Mesodermal cell (in vitro differentiated cells): ENCODE measurements at regions not wholly inside any gene's neighbourhood (a gene's known extent, or its start where the extent isn't known, plus 50 kb on each side); places are given as distances from the start of the nearest gene placed in this dataset.

ENCODE experiments used
- H3K27ac ChIP-seq: 2 replicates; pipeline ENCODE4 v1.7.0; 2013; ENCODE audit warnings: mild to moderate bottlenecking, low read depth, low read length, moderate library complexity; ENCODE audit not compliant: severe bottlenecking
- H3K36me3 ChIP-seq: 2 replicates; pipeline ENCODE4 v1.7.1; 2013; ENCODE audit warnings: mild to moderate bottlenecking, low read length, moderate library complexity; ENCODE audit not compliant: control insufficient read depth, insufficient read depth
- H3K4me1 ChIP-seq: one replicate; pipeline ENCODE4 v1.7.1; 2013; ENCODE audit warnings: mild to moderate bottlenecking, low read length; ENCODE audit not compliant: insufficient read depth, control insufficient read depth, poor library complexity, severe bottlenecking
- H3K4me3 ChIP-seq: 2 replicates; pipeline ENCODE4 v1.7.0; 2013; ENCODE audit warnings: low read length, control low read depth, mild to moderate bottlenecking; ENCODE audit not compliant: insufficient read depth, poor library complexity, severe bottlenecking; ENCODE audit errors: extremely low read depth
- H3K9me3 ChIP-seq: 2 replicates; pipeline ENCODE4 v1.7.1; 2013; ENCODE audit warnings: mild to moderate bottlenecking, low read length, moderate library complexity; ENCODE audit not compliant: control insufficient read depth
- whole genome bisulfite sequencing, 2 experiments: methylation state at CpG; one replicate each; pipeline ENCODE4 v1.1.5; 2013; ENCODE audit warnings: missing lambda C conversion rate in 2 of 2; ENCODE audit not compliant: insufficient coverage in 2 of 2; 5-methylcytosine and 5-hydroxymethylcytosine counted together

GRCh38 chr21:28247454-28248020 lies 745.1 kb downstream of the LTN1 start:
- Histone ChIP-seq H3K36me3 (no peaks in the 10 kb centered on the region), H3K4me1 (no peaks in the 10 kb centered on the region), H3K4me3 (no peak overlapping the region), H3K9me3 (no peaks in the 10 kb centered on the region), H3K27ac (no peak overlapping the region)
- 97 to 100% methylated on average over 3 of the region's 4 CpGs for WGBS, 2 experiments

DNA sequence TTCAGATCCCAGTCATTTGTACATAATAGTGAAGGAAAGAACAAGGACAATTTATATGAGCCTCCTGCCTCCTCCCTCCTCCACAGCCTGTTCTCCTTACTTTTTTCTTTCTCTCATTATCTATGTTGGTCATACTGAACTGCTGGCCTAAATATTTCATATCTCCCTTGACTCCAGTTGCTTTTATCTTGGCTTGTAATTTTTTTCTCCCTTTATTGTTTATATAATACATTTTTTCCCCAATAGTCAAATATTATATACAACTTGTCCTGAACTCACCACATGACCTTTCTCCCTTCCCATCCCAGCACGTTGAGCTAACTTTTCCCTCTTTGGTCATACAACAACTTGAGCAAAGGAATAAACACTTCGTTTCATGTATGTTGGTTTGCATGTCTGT lies 752.1 kb downstream of the LTN1 start:
- Histone ChIP-seq H3K4me3 (no peak overlapping the region), H3K4me1 (no peaks in the 10 kb centered on the region), H3K36me3 (no peaks in the 10 kb centered on the region), H3K27ac (no peak overlapping the region), H3K9me3 (no peaks in the 10 kb centered on the region)
- 86 to 92% methylated on average over 1 to 2 of the region's 2 CpGs for WGBS, 2 experiments

GRCh38 chr21:28239340-28239739 lies 753.3 kb downstream of the LTN1 start:
- Histone ChIP-seq H3K9me3 (no peaks in the 10 kb centered on the region), H3K36me3 (no peaks in the 10 kb centered on the region), H3K4me3 (no peak overlapping the region), H3K27ac (no peak overlapping the region), H3K4me1 (no peaks in the 10 kb centered on the region)
- WGBS, 2 experiments, result 77 to 92% methylated on average over 2 of the region's 2 CpGs

DNA sequence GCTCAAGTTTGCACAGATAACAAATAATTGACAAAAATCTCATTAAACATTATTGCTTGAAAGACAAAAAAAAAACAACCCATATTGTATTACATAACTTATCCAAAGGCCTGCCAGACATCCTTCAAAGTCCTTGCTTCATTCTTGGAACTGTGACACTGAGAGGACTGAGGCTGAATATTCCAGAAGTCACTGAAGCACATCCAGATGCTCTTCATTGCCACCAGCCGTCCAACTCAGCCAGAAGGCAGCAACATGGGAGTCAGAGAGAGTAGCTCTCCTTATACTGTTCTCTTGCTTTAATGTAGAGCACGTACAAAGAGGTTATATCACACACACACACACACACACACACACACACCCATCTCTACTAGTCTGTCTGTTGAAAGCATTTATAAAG lies 755.0 kb downstream of the LTN1 start:
- H3K36me3 ChIP-seq, result no peaks in the 10 kb centered on the region
- no peaks in the 10 kb centered on the region for H3K4me1 ChIP-seq
- WGBS, 2 experiments, result 100% methylated on average over 1 of the region's 2 CpGs; no CpG with 5 or more reads in 1 of the 2 experiments
- H3K27ac ChIP-seq, result no peak overlapping the region
- no peaks in the 10 kb centered on the region for H3K9me3 ChIP-seq
- H3K4me3 ChIP-seq, result no peak overlapping the region

GRCh38 chr21:28235169-28235895 lies 757.3 kb downstream of the LTN1 start:
- Histone ChIP-seq H3K36me3 (no peaks in the 10 kb centered on the region), H3K4me1 (no peaks in the 10 kb centered on the region)
- WGBS, 2 experiments, result 100% methylated on average over 1 of the region's 3 CpGs

GRCh38 chr21:28234326-28234725 lies 758.4 kb downstream of the LTN1 start:
- 86 to 88% methylated on average over 3 to 5 of the region's 5 CpGs for WGBS, 2 experiments
- Histone ChIP-seq H3K27ac (no peak overlapping the region), H3K4me1 (no peaks in the 10 kb centered on the region), H3K36me3 (no peaks in the 10 kb centered on the region), H3K4me3 (no peak overlapping the region), H3K9me3 (no peaks in the 10 kb centered on the region)

More at GRCh38 chr21:28235169-28235895, 757.3 kb downstream of the LTN1 start:
- no peak overlapping the region for H3K27ac ChIP-seq
- H3K9me3 ChIP-seq, result no peaks in the 10 kb centered on the region
- H3K4me3 ChIP-seq, result no peak overlapping the region

- H3K4me1 ChIP-seq, result no peaks in the 10 kb centered on the region
These were observed 759.0 kb downstream of the LTN1 start for GRCh38 chr21:28233536-28234220.

GRCh38 chr21:28230559-28230958 lies 762.1 kb downstream of the LTN1 start:
- WGBS, 2 experiments, result no CpG with 5 or more reads among the region's 1 CpG

More at GRCh38 chr21:28233536-28234220, 759.0 kb downstream of the LTN1 start:
- H3K27ac ChIP-seq, result no peak overlapping the region
- 91 to 93% methylated on average over 7 of the region's 9 CpGs for WGBS, 2 experiments
- no peak overlapping the region for H3K4me3 ChIP-seq
- H3K36me3 ChIP-seq, result no peaks in the 10 kb centered on the region
- no peaks in the 10 kb centered on the region for H3K9me3 ChIP-seq

DNA sequence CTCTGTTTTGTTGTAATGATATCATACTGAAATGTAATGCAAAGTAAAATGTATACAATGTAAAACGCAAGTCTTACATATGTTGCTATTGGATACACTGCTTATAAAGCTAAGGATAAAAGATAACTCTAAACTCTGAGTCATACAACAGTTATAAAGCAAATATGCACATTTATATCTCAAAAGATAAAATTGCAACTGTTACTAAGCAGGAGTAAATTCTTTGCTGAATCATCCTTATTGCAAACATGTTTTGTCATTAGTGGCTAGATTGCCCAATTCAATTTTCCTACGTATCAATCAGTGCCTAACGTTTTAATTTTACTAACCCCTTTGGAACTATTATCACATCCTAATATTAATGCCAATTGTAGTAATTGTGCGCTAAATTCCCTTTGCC lies 762.9 kb downstream of the LTN1 start:
- no peaks in the 10 kb centered on the region for H3K4me1 ChIP-seq
- 93% methylated on average over 2 of the region's 4 CpGs; no CpG with 5 or more reads in 1 of the 2 experiments for WGBS, 2 experiments
- no peak overlapping the region for H3K27ac ChIP-seq
- no peak overlapping the region for H3K4me3 ChIP-seq
- H3K36me3 ChIP-seq, result no peaks in the 10 kb centered on the region
- H3K9me3 ChIP-seq, result no peaks in the 10 kb centered on the region

More at GRCh38 chr21:28230559-28230958, 762.1 kb downstream of the LTN1 start:
- no peaks in the 10 kb centered on the region for H3K36me3 ChIP-seq
- H3K4me1 ChIP-seq, result no peaks in the 10 kb centered on the region
- H3K4me3 ChIP-seq, result no peak overlapping the region
- no peaks in the 10 kb centered on the region for H3K9me3 ChIP-seq
- no peak overlapping the region for H3K27ac ChIP-seq

GRCh38 chr21:28228636-28228995 lies 764.1 kb downstream of the LTN1 start:
- no peak overlapping the region for H3K27ac ChIP-seq
- no peaks in the 10 kb centered on the region for H3K4me1 ChIP-seq
- H3K9me3 ChIP-seq, result no peaks in the 10 kb centered on the region
- no peaks in the 10 kb centered on the region for H3K36me3 ChIP-seq
- H3K4me3 ChIP-seq, result no peak overlapping the region
- WGBS, 2 experiments, result no CpG with 5 or more reads among the region's 2 CpGs
